Prostate gland (tissue), 2 donors: ENCODE measurements at regions not wholly inside any gene's neighbourhood (a gene's known extent, or its start where the extent isn't known, plus 50 kb on each side); places are given as distances from the start of the nearest gene placed in this dataset.

Experiments
- DNase-seq: peaks from one replicate; pipeline ENCODE4 v3.0.0-alpha.2; 2019; ENCODE audit warnings: low spot score
- H3K27ac ChIP-seq, 2 donors: fragments of 200-600 bp; sonication (generic); 2 replicates each; pipeline ENCODE4 v1.5.1; 2017 to 2019
- H3K27me3 ChIP-seq: fragments of 200-600 bp; sonication (generic); replicated peaks from 2 replicates; pipeline ENCODE4 v1.5.1; 2019; ENCODE audit not compliant: insufficient read depth
- H3K36me3 ChIP-seq, 2 donors: fragments of 200-600 bp; sonication (generic); 1 replicate in 1 of 2; 2 replicates in 1 of 2; pipeline versions ENCODE4 v1.5.1 to v1.8.1; 2017 to 2019
- H3K4me1 ChIP-seq: fragments of 200-600 bp; sonication (generic); replicated peaks from 2 replicates; pipeline ENCODE4 v1.5.1; 2019
- H3K4me3 ChIP-seq, 2 donors: fragments of 200-600 bp; sonication (generic); 2 replicates each; pipeline ENCODE4 v1.5.1; 2017 to 2019
- H3K9me3 ChIP-seq: fragments of 200-600 bp; sonication (generic); 2 replicates; pipeline ENCODE4 v1.5.1; 2017
- CTCF ChIP-seq, 4 experiments: fragments of 200-600 bp in 2 of 4; fragments of 450-650 bp in 2 of 4; sonication (generic) in 2 of 4; IDR thresholded peaks; 1 replicate in 3 of 4; 2 replicates in 1 of 4; pipeline ENCODE4 v1.5.1; 2016 to 2019; ENCODE audit warnings: antibody characterized with exemption in 4 of 4, mild to moderate bottlenecking in 2 of 4, moderate library complexity in 2 of 4
- POLR2A ChIP-seq: fragments of 450-650 bp; IDR thresholded peaks from one replicate; pipeline ENCODE4 v1.6.1; 2016; ENCODE audit warnings: antibody characterized with exemption, mild to moderate bottlenecking
- POLR2AphosphoS5 ChIP-seq: sonication (generic); formaldehyde crosslinking; IDR thresholded peaks from one replicate; pipeline ENCODE4 v1.6.1; 2017; ENCODE audit warnings: antibody characterized with exemption
- WGBS: methylation state at CpG from one replicate; pipeline ENCODE4 v1.1.5; 2018; 5-methylcytosine and 5-hydroxymethylcytosine counted together
- intact Hi-C: fragments of 100-400 bp; cut with DNase I; formaldehyde crosslinking; loops from one replicate; pipeline ENCODE4 v1.14.2; 2022

GRCh38 chr14:48349689-48350088, 674.3 kb upstream of the MDGA2 start:
- no peaks in the 10 kb centered on the region for H3K36me3 ChIP-seq
- H3K4me3 ChIP-seq, result no peak overlapping the region
- intact Hi-C loops, result no loop called here
- H3K9me3 ChIP-seq, result no peaks in the 10 kb centered on the region
- no peaks in the 10 kb centered on the region for H3K4me1 ChIP-seq
- no peak overlapping the region for H3K27ac ChIP-seq
- no peak for TF ChIP-seq CTCF (IDR thresholded peaks at IDR 0.05)
- no peak for TF ChIP-seq POLR2A
- WGBS, result 63% methylated on average over 2 of the region's 2 CpGs
- no peak for DNase-seq
- H3K27me3 ChIP-seq, result no peaks in the 10 kb centered on the region

GRCh38 chr14:48341069-48341468, 665.7 kb upstream of the MDGA2 start:
- Histone ChIP-seq H3K4me3 (no peak overlapping the region), H3K27ac (no peak overlapping the region), H3K9me3 (no peaks in the 10 kb centered on the region), H3K4me1 (no peaks in the 10 kb centered on the region), H3K36me3 (no peaks in the 10 kb centered on the region), H3K27me3 (no peaks in the 10 kb centered on the region)
- TF ChIP-seq CTCF (IDR thresholded peaks at IDR 0.05) (no peak), POLR2AphosphoS5 (no peak), POLR2A (no peak)
- 61% methylated on average over 1 of the region's 1 CpG for WGBS
- no peak for DNase-seq
- intact Hi-C loops, result no loop called here

GRCh38 chr14:48333221-48333920, 658.0 kb upstream of the MDGA2 start:
- Histone ChIP-seq H3K27me3 (no peaks in the 10 kb centered on the region), H3K4me3 (no peak overlapping the region), H3K9me3 (no peaks in the 10 kb centered on the region), H3K4me1 (no peaks in the 10 kb centered on the region), H3K36me3 (no peaks in the 10 kb centered on the region), H3K27ac (no peak overlapping the region)
- no peak for DNase-seq
- 55% methylated on average over 2 of the region's 2 CpGs for WGBS
- no peak for TF ChIP-seq CTCF (IDR thresholded peaks at IDR 0.05)
- no peak for TF ChIP-seq POLR2A
- no peak for TF ChIP-seq POLR2AphosphoS5
- intact Hi-C loops, result no loop called here

GRCh38 chr14:48331421-48331820, 656.0 kb upstream of the MDGA2 start:
- Histone ChIP-seq H3K9me3 (no peaks in the 10 kb centered on the region), H3K36me3 (no peaks in the 10 kb centered on the region), H3K4me1 (no peaks in the 10 kb centered on the region), H3K4me3 (no peak overlapping the region), H3K27ac (no peak overlapping the region), H3K27me3 (no peaks in the 10 kb centered on the region)
- intact Hi-C loops, result no loop called here
- WGBS, result 91% methylated on average over 1 of the region's 1 CpG
- no peak for TF ChIP-seq POLR2AphosphoS5
- TF ChIP-seq POLR2A, result no peak
- TF ChIP-seq CTCF (IDR thresholded peaks at IDR 0.05), result no peak
- no peak for DNase-seq

GRCh38 chr14:48325486-48325885, 650.1 kb upstream of the MDGA2 start:
- WGBS, result 46% methylated on average over 1 of the region's 1 CpG
- Histone ChIP-seq H3K27ac (no peak overlapping the region), H3K36me3 (no peaks in the 10 kb centered on the region), H3K4me1 (no peaks in the 10 kb centered on the region), H3K4me3 (no peak overlapping the region), H3K9me3 (no peaks in the 10 kb centered on the region), H3K27me3 (no peaks in the 10 kb centered on the region)
- DNase-seq, result no peak
- intact Hi-C loops, result no loop called here
- TF ChIP-seq CTCF (IDR thresholded peaks at IDR 0.05) (no peak), POLR2A (no peak), POLR2AphosphoS5 (no peak)
